Neural crest cell (in vitro differentiated cells): ENCODE measurements at regions not wholly inside any gene's neighbourhood (a gene's known extent, or its start where the extent isn't known, plus 50 kb on each side); places are given as distances from the start of the nearest gene placed in this dataset.

ENCODE experiments used
- DNase-seq: peaks from one replicate; pipeline ENCODE4 v3.0.0; 2021; ENCODE audit warnings: low read depth, mixed read lengths, low spot score
- H3K27ac Mint-ChIP-seq: one replicate; pipeline ENCODE4 v1.8.0; 2021; ENCODE audit warnings: mild to moderate bottlenecking, mixed read lengths; ENCODE audit not compliant: unreplicated experiment
- H3K27me3 Mint-ChIP-seq: 2 replicates; pipeline ENCODE4 v1.8.0; 2021; ENCODE audit warnings: low read depth, mild to moderate bottlenecking, mixed read lengths
- H3K36me3 Mint-ChIP-seq: 2 replicates; pipeline ENCODE4 v1.8.0; 2021; ENCODE audit warnings: low read depth, mild to moderate bottlenecking, mixed read lengths
- H3K4me1 Mint-ChIP-seq: 2 replicates; pipeline ENCODE4 v1.8.0; 2021; ENCODE audit warnings: mixed read lengths
- H3K4me3 Mint-ChIP-seq: one replicate; pipeline ENCODE4 v1.8.0; 2021; ENCODE audit warnings: mild to moderate bottlenecking, mixed read lengths
- H3K9me3 Mint-ChIP-seq: 2 replicates; pipeline ENCODE4 v1.8.0; 2021; ENCODE audit warnings: mixed read lengths
- CTCF ChIP-seq: fragments of 200-600 bp; sonication (generic); conservative IDR thresholded peaks from 2 replicates; pipeline ENCODE4 v1.5.0; 2021; ENCODE audit warnings: antibody characterized with exemption, mild to moderate bottlenecking

- peaks cover 6% of the 10 kb centered on the region for H3K4me1 Mint-ChIP-seq
- no peaks in the 10 kb centered on the region for H3K27me3 Mint-ChIP-seq
- H3K9me3 Mint-ChIP-seq = peaks cover 7% of the 10 kb centered on the region
- no peak for TF ChIP-seq CTCF
- peaks cover 5% of the 10 kb centered on the region for H3K36me3 Mint-ChIP-seq
- no peak overlapping the region for H3K27ac Mint-ChIP-seq
- no peak overlapping the region for H3K4me3 Mint-ChIP-seq
- DNase-seq = no peak
These were observed 123.7 kb upstream of the BTN3A2 start for GRCh38 chr6:26241033-26241895.

DNA sequence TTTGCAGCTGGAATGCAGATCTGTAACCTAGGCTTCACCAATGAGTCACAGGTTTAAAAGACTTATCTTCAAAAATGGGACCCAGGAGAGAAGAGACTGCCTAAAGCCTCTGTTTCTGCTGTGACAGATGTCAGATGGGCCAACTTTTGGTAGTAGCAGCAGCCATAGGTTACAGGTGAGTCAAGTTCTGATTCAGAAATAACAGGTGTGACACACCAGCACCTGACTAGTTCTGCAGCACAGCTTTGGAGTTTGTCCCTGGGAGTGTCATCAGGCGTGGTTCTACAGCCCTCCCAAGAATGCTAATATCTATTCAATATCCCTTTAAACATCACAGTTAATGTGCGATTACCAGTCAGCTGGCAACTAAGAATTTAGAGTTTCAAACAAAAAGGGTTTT lies 121.9 kb upstream of the BTN3A2 start:
- no peaks in the 10 kb centered on the region for H3K27me3 Mint-ChIP-seq
- H3K4me1 Mint-ChIP-seq = peaks cover 7% of the 10 kb centered on the region
- no peak for DNase-seq
- H3K36me3 Mint-ChIP-seq = peaks cover 5% of the 10 kb centered on the region
- no peak for TF ChIP-seq CTCF
- H3K9me3 Mint-ChIP-seq = peaks cover 11% of the 10 kb centered on the region
- H3K4me3 Mint-ChIP-seq = no peak overlapping the region
- no peak overlapping the region for H3K27ac Mint-ChIP-seq

DNA sequence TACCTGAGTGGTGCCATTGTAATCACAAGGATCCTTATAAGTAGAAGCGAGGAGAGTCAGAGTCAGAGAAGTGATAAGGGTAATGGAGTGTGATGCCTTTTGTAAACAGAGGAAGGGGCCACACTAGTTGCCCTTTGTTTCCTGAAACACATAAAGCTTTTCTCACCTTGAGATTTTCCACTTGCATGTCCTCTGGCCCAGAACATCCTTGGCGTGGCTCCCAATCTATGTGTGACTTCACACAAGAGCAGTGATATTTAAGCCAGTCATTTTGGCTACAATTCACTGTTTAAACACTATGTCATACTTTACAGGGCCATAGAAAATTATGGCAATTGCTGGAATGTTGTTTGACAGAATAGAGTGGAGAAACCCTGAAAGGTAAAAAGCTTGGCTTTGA lies 121.2 kb upstream of the BTN3A2 start:
- DNase-seq = no peak
- Mint-ChIP-seq H3K9me3 (peaks cover 11% of the 10 kb centered on the region), H3K36me3 (peaks cover 5% of the 10 kb centered on the region), H3K4me1 (peaks cover 12% of the 10 kb centered on the region), H3K4me3 (no peak overlapping the region), H3K27ac (no peak overlapping the region), H3K27me3 (no peaks in the 10 kb centered on the region)
- no peak for TF ChIP-seq CTCF

- H3K36me3 Mint-ChIP-seq = peaks cover 5% of the 10 kb centered on the region
These were observed 118.9 kb upstream of the BTN3A2 start for GRCh38 chr6:26246058-26246457.

DNA sequence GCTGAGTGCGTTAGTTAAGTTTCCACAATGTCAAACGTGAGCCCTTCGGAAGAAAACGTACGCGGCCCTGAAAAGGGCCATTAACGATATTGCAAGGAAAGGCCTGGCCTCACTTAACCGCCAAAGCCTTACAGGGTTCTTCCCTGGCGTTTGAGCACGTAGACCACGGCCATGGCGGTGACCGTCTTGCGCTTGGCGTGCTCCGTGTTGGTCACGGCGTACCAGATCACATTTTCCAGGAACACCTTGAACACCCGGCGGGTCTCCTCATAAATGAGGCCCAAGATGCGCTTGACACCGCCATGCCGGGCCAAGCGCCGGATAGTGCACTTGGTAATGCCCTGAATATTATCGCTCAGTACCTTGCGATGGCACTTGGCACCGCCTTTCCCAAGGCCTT lies 118.4 kb upstream of the BTN3A2 start:
- no peak for TF ChIP-seq CTCF
- Mint-ChIP-seq H3K4me1 (peaks cover 31% of the 10 kb centered on the region), H3K36me3 (peaks cover 5% of the 10 kb centered on the region), H3K9me3 (peaks cover 9% of the 10 kb centered on the region), H3K27ac (peak overlapping the region; percentile 63), H3K27me3 (peaks cover 8% of the 10 kb centered on the region), H3K4me3 (peak overlapping the region; percentile 74)
- DNase-seq = no peak

More at GRCh38 chr6:26246058-26246457, 118.9 kb upstream of the BTN3A2 start:
- no peak for DNase-seq
- Mint-ChIP-seq H3K27me3 (peaks cover 8% of the 10 kb centered on the region), H3K4me1 (peaks cover 26% of the 10 kb centered on the region), H3K27ac (peak overlapping the region; percentile 63), H3K4me3 (peak overlapping the region; percentile 74), H3K9me3 (peaks cover 9% of the 10 kb centered on the region)
- no peak for TF ChIP-seq CTCF
